Loucy (cell line): ENCODE measurements at regions not wholly inside any gene's neighbourhood (a gene's known extent, or its start where the extent isn't known, plus 50 kb on each side); places are given as distances from the start of the nearest gene placed in this dataset.

ENCODE experiments used
- CTCF ChIP-seq: fragments of 200-600 bp; sonication (generic); conservative IDR thresholded peaks from 2 replicates; pipeline ENCODE4 v1.5.1; 2014; ENCODE audit warnings: mild to moderate bottlenecking, antibody characterized with exemption, low read length
- EZH2phosphoT487 ChIP-seq: fragments of 200-600 bp; IDR thresholded peaks from 2 replicates; pipeline ENCODE4 v1.6.1; 2018; ENCODE audit warnings: antibody characterized with exemption, mild to moderate bottlenecking, moderate library complexity, borderline replicate concordance

- no peak for TF ChIP-seq CTCF
- TF ChIP-seq EZH2phosphoT487, result no peak
These were observed 58.9 kb downstream of the ERICH4 start for GRCh38 chr19:41501854-41502253.
